ENCODE measurements at regions not wholly inside any gene's neighbourhood (a gene's known extent, or its start where the extent isn't known, plus 50 kb on each side); places are given as distances from the start of the nearest gene placed in this dataset.

GRCh38 chr18:67381608-67382150 lies 134.8 kb downstream of the DSEL start:
- TF ChIP-seq Cebpa-rat (IDR thresholded peaks at IDR 0.05) = no peak
- Histone ChIP-seq H4K20me1 (no peaks in the 10 kb centered on the region), H3K9me3 (no peaks in the 10 kb centered on the region), H3K4me1 (no peaks in the 10 kb centered on the region), H3K4me3 (no peak overlapping the region), H3K27me3 (no peaks in the 10 kb centered on the region), H3K27ac (no peak overlapping the region), H3K9ac (no peak overlapping the region), H3K36me3 (no peaks in the 10 kb centered on the region), H3K4me2 (no peak overlapping the region)

GRCh38 chr18:67380867-67381266 lies 135.7 kb downstream of the DSEL start:
- no peaks in the 10 kb centered on the region for H3K4me1 ChIP-seq
- no peaks in the 10 kb centered on the region for H3K27me3 ChIP-seq
- H4K20me1 ChIP-seq = no peaks in the 10 kb centered on the region
- no peaks in the 10 kb centered on the region for H3K36me3 ChIP-seq
- no peak for TF ChIP-seq Cebpa-rat (IDR thresholded peaks at IDR 0.05)
- H3K4me2 ChIP-seq = no peak overlapping the region
- H3K4me3 ChIP-seq = no peak overlapping the region
- H3K9me3 ChIP-seq = no peaks in the 10 kb centered on the region
- no peak overlapping the region for H3K9ac ChIP-seq
- no peak overlapping the region for H3K27ac ChIP-seq

GRCh38 chr18:67379981-67380380 lies 136.5 kb downstream of the DSEL start:
- Histone ChIP-seq H3K4me2 (no peak overlapping the region), H3K4me1 (no peaks in the 10 kb centered on the region), H3K9me3 (no peaks in the 10 kb centered on the region), H3K27me3 (no peaks in the 10 kb centered on the region), H3K4me3 (no peak overlapping the region), H4K20me1 (no peaks in the 10 kb centered on the region), H3K9ac (no peak overlapping the region), H3K36me3 (no peaks in the 10 kb centered on the region), H3K27ac (no peak overlapping the region)
- TF ChIP-seq Cebpa-rat (IDR thresholded peaks at IDR 0.05) = no peak

GRCh38 chr18:67376372-67376771 lies 140.1 kb downstream of the DSEL start:
- Histone ChIP-seq H3K9me3 (no peaks in the 10 kb centered on the region), H3K4me1 (no peaks in the 10 kb centered on the region), H3K4me3 (no peak overlapping the region), H3K27ac (no peak overlapping the region), H3K4me2 (no peak overlapping the region), H3K36me3 (no peaks in the 10 kb centered on the region), H3K27me3 (no peaks in the 10 kb centered on the region), H3K9ac (no peak overlapping the region), H4K20me1 (no peaks in the 10 kb centered on the region)
- TF ChIP-seq Cebpa-rat (IDR thresholded peaks at IDR 0.05) = no peak

- no peak overlapping the region for H3K9ac ChIP-seq
Measured at GRCh38 chr18:67373636-67374035, 142.9 kb downstream of the DSEL start.

GRCh38 chr18:67367540-67367939 lies 149.0 kb downstream of the DSEL start:
- no peak for TF ChIP-seq Cebpa-rat (IDR thresholded peaks at IDR 0.05)
- H3K27ac ChIP-seq = no peak overlapping the region

More at GRCh38 chr18:67373636-67374035, 142.9 kb downstream of the DSEL start:
- no peaks in the 10 kb centered on the region for H3K27me3 ChIP-seq
- no peak overlapping the region for H3K27ac ChIP-seq
- TF ChIP-seq Cebpa-rat (IDR thresholded peaks at IDR 0.05) = no peak
- no peaks in the 10 kb centered on the region for H3K4me1 ChIP-seq
- H3K36me3 ChIP-seq = no peaks in the 10 kb centered on the region
- no peaks in the 10 kb centered on the region for H4K20me1 ChIP-seq
- H3K4me2 ChIP-seq = no peak overlapping the region
- no peak overlapping the region for H3K4me3 ChIP-seq
- H3K9me3 ChIP-seq = no peaks in the 10 kb centered on the region

GRCh38 chr18:67363694-67364093 lies 152.8 kb downstream of the DSEL start:
- H4K20me1 ChIP-seq = no peaks in the 10 kb centered on the region
- H3K9ac ChIP-seq = no peak overlapping the region
- no peak overlapping the region for H3K27ac ChIP-seq
- no peaks in the 10 kb centered on the region for H3K36me3 ChIP-seq
- H3K27me3 ChIP-seq = no peaks in the 10 kb centered on the region
- TF ChIP-seq Cebpa-rat (IDR thresholded peaks at IDR 0.05) = no peak
- peaks cover 26% of the 10 kb centered on the region for H3K4me1 ChIP-seq
- H3K9me3 ChIP-seq = no peaks in the 10 kb centered on the region
- H3K4me3 ChIP-seq = no peak overlapping the region
- H3K4me2 ChIP-seq = no peak overlapping the region

More at GRCh38 chr18:67367540-67367939, 149.0 kb downstream of the DSEL start:
- Histone ChIP-seq H4K20me1 (no peaks in the 10 kb centered on the region), H3K27me3 (no peaks in the 10 kb centered on the region), H3K4me1 (peaks cover 7% of the 10 kb centered on the region), H3K9me3 (no peaks in the 10 kb centered on the region), H3K36me3 (no peaks in the 10 kb centered on the region), H3K4me2 (no peak overlapping the region), H3K4me3 (no peak overlapping the region), H3K9ac (no peak overlapping the region)

GRCh38 chr18:67362906-67363305 lies 153.6 kb downstream of the DSEL start:
- Histone ChIP-seq H3K4me2 (peak overlapping the region; percentile 34), H3K27ac (no peak overlapping the region), H4K20me1 (no peaks in the 10 kb centered on the region)

GRCh38 chr18:67359873-67360838 lies 156.4 kb downstream of the DSEL start:
- Histone ChIP-seq H3K9me3 (no peaks in the 10 kb centered on the region), H3K4me1 (peaks cover 26% of the 10 kb centered on the region), H3K9ac (no peak overlapping the region), H3K36me3 (no peaks in the 10 kb centered on the region), H3K4me3 (no peak overlapping the region), H3K27me3 (no peaks in the 10 kb centered on the region), H4K20me1 (no peaks in the 10 kb centered on the region), H3K27ac (no peak overlapping the region), H3K4me2 (peak overlapping the region; percentile 66)
- no peak for TF ChIP-seq Cebpa-rat (IDR thresholded peaks at IDR 0.05)

More at GRCh38 chr18:67362906-67363305, 153.6 kb downstream of the DSEL start:
- H3K4me1 ChIP-seq = peaks cover 26% of the 10 kb centered on the region
- no peaks in the 10 kb centered on the region for H3K27me3 ChIP-seq
- no peaks in the 10 kb centered on the region for H3K9me3 ChIP-seq
- H3K4me3 ChIP-seq = no peak overlapping the region
- TF ChIP-seq Cebpa-rat (IDR thresholded peaks at IDR 0.05) = no peak
- H3K36me3 ChIP-seq = no peaks in the 10 kb centered on the region
- H3K9ac ChIP-seq = no peak overlapping the region

- Histone ChIP-seq H3K9ac (no peak overlapping the region), H3K4me3 (no peak overlapping the region), H3K36me3 (no peaks in the 10 kb centered on the region), H3K9me3 (no peaks in the 10 kb centered on the region), H4K20me1 (no peaks in the 10 kb centered on the region), H3K27ac (no peak overlapping the region), H3K4me2 (no peak overlapping the region), H3K4me1 (peaks cover 26% of the 10 kb centered on the region), H3K27me3 (no peaks in the 10 kb centered on the region)
- TF ChIP-seq Cebpa-rat (IDR thresholded peaks at IDR 0.05) = no peak
Measured at GRCh38 chr18:67358947-67359346, 157.6 kb downstream of the DSEL start.
